Muscle of arm (tissue), 1 donor: ENCODE measurements at regions not wholly inside any gene's neighbourhood (a gene's known extent, or its start where the extent isn't known, plus 50 kb on each side); places are given as distances from the start of the nearest gene placed in this dataset.

Source experiments
- DNase-seq: peaks from one replicate; pipeline ENCODE4 v3.0.0-alpha.2; 2013

- DNase-seq, result no peak
Measured at GRCh38 chr13:97135883-97136282, 86.2 kb upstream of the MBNL2 start.

DNA sequence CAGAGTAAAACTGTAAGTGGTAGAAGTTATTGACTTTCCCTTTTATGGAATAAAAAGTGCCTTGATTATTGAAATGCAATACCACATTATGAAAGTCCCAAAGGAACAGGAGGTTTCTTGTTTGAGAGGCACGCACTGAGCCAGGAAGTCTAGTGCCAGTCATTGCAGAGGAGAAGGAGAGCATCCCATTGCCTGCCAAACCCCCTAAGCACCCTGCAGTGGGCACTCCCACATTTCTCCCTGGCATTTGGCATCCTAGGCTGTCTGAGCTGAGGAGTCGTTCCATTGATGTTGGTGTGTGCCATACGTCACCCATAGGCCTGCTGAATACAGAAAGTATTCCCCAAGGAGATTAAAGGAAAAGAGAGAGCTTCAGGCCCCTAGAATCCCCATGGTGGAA lies 85.7 kb upstream of the MBNL2 start:
- no peak for DNase-seq

DNA sequence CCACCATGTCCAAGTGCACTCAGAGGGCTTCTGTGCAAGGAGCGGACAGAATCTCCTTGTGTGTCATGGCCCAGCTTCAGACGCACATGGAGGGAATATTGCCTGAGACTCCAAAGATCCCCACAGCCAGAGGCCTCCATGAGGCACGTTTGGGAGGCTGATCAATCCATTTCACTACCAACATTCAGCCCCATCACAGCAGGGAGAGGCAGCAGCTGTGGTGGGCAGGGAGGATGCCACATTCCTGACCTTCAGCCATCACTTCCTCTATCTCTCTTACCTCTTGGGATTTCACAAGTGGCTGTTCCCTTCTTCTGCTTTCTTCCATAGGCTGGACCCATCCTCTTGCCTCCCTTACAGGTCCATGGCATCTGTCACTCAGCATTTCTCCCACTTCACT lies 82.4 kb upstream of the MBNL2 start:
- DNase-seq, result no peak

DNA sequence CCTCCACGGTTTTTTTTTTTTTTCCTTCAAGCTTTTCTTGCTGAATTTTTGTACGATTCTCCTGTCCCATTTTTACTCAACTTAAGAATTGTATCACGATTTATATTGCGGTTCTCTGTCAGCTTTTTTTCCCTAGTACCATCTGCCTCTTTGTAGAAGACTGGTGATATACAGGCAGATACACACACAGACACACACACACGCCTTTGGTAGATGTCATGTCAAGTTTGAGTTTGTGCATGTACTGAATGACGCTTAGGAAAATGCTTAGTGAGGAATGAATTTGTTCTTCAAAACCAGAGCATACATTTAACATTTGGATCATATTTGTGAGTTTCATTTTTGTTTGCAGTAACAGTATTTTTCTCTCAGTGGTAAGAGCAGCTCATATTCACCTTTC lies 82.0 kb upstream of the MBNL2 start:
- no peak for DNase-seq

- DNase-seq, result no peak
Measured at GRCh38 chr13:97140611-97141010, 81.5 kb upstream of the MBNL2 start.

GRCh38 chr13:97141097-97141496 lies 81.0 kb upstream of the MBNL2 start:
- DNase-seq, result no peak

GRCh38 chr13:97141564-97142005 lies 80.5 kb upstream of the MBNL2 start:
- DNase-seq, result no peak

GRCh38 chr13:97142452-97142851 lies 79.7 kb upstream of the MBNL2 start:
- no peak for DNase-seq

DNA sequence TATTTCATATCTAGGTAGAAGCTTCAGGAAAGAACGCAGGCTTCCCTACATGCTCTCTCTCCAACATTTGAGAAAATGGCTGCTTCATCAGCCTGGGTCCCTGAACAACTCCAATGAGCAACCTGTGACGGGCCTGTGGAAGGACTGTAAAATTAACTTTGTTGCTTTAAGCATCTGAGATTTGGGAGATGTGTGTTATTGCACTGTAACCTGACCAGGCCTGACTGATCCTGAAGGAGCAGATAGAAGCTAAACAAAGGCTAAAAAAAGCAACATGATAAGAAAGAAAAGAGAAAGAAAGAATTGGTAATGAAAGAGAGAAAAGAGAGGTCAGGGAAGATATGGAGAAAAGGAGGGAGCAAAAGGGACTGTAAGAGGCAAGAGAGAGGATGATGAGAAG lies 77.1 kb upstream of the MBNL2 start:
- no peak for DNase-seq

DNA sequence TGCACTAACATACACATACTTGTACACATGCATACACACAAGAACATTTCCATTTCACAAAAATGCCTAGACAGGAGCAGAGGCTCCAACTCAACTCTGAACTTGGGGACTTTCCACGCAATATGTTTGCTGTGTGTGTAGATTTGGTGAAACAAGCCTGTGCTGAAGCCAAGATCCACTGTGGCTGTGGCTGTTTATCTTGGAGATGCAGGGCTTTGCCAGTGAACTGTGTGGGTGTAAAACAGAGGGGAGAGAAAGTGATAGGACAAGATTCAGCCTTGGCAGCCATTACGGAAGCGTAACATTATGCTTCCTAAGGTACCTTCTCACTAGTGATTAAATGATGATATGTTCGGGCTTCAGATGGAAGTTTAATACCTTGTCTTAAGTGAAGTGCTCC lies 73.2 kb upstream of the MBNL2 start:
- no peak for DNase-seq

- no peak for DNase-seq
Measured at GRCh38 chr13:97160421-97160820, 61.7 kb upstream of the MBNL2 start.

DNA sequence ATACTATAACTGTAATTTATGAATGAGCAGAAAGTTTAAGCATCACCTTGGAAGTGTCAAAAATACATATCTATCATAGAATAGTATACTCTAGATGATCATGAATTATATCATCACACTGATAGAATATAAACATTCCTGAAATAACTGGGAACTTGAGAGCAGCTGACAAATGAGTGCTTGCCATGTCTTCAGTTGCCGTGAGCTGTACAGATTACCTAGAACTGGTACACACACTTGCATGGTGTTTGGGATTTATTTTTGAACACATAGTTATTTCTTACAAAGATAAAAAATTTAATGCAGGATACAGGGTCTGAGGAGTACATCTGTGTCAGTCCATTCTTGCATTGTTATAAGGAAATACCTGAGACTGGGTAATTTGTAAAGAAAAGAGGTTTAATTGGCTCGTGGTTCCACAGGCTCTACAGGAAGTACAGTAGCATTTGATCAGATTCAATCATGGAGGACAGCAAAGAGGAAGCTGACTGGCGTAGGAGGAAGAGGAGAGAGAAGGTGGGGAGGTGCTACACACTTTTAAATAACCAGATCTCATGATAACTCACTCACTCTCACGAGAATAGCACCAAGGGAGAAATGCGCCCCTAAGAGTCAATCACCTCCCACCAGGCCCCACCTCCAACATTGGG lies 60.4 kb upstream of the MBNL2 start:
- DNase-seq, result no peak

DNA sequence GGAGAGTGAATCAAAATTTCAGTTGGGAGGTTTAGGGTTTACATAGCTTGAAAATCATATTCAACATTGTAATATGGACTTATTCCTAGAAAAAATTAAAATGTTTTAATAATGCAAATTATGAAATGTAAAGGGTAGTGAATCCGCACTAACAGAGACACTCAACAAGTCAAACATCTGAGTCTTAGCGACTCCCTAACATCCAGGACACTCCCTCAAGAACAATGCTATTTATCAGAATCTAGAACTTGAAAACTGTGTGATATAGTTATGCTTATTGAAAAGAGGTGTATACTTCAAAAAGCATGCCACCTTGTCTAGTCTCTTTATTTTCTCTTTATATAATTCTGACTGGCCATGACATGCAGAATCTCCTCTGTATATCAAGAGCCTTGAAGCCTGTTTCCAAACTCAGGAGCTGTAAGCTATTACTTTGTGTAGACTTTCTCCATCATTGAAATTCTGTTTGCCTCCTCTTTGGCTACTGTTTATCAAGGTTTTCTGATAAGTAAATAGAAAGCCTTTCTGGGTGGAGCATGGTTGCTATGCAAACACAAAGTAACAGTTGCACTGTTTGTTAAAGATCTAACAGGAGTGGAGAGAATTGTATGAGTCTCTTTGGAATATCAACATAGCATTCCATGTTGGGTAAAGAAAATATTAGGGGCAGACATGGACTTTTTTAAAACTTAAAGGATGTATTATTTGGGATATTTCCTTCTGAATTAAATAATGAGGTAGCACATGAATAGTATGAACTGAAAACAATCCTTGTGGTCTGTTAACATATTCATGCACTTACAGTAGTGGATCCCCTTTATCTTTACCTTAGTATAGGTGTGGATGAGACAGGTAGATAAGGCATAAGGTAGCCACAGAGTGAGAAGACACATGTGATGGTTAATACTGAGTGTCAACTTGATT lies 56.4 kb upstream of the MBNL2 start:
- no peak for DNase-seq

DNA sequence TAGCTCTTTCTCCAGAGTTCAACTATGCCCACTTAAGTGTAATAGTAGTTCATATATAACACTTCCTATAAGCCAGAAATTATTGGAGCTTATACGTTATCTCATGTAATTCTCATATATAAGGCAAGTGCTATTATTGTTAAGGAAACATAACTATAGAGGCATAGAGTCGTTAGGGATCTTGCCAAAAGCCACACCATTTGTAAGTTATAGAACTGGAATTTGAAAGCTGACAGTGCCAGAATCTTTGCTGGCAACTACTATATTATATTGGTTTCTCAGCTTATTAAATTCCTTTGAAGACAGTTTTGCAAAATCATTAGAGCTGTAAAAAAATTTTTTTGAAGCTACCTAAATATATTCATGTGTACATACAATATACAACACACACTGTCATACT lies 51.0 kb upstream of the MBNL2 start:
- no peak for DNase-seq
